H1 (cell line): ENCODE measurements at regions not wholly inside any gene's neighbourhood (a gene's known extent, or its start where the extent isn't known, plus 50 kb on each side); places are given as distances from the start of the nearest gene placed in this dataset.

Experiments used
- CEBPB ChIP-seq: IDR thresholded peaks from 2 replicates; pipeline ENCODE4 v1.6.1; 2012; ENCODE audit warnings: low read depth, low read length
- CHD2 ChIP-seq: IDR thresholded peaks from 2 replicates; pipeline ENCODE4 v1.6.1; 2012; ENCODE audit warnings: low read length, improper control_type of control experiment
- CHD7 ChIP-seq: fragments of 300-600 bp; sonication (generic); IDR thresholded peaks from 2 replicates; pipeline ENCODE4 v1.7.1; 2012; ENCODE audit warnings: low read length, moderate library complexity, mild to moderate bottlenecking, inconsistent platforms; ENCODE audit not compliant: insufficient replicate concordance
- POLR2A ChIP-seq, 2 experiments: IDR thresholded peaks; 1 replicate in 1 of 2; 2 replicates in 1 of 2; pipeline ENCODE4 v1.6.1; 2011; ENCODE audit warnings: low read depth in 2 of 2, low read length in 2 of 2, mild to moderate bottlenecking in 2 of 2; ENCODE audit errors: control extremely low read depth in 1 of 2
- RNF2 ChIP-seq: fragments of 200-900, 300-1000 bp; sonication (generic); IDR thresholded peaks from 2 replicates; pipeline ENCODE4 v1.7.1; 2016; ENCODE audit warnings: borderline replicate concordance, low read depth, mild to moderate bottlenecking, antibody characterized with exemption, low read length; ENCODE audit not compliant: poor library complexity, severe bottlenecking; ENCODE audit errors: missing control alignments

GRCh38 chr20:1819311-1820137 lies 75.7 kb upstream of the SIRPA start (continued):
- no peak for TF ChIP-seq CHD7
- TF ChIP-seq CEBPB = no peak
- no peak for TF ChIP-seq CHD2
- no peak for TF ChIP-seq POLR2A (IDR thresholded peaks at IDR 0.05; ENCODE audit: control extremely low read depth in 1 of 2, low read depth in 2 of 2, low read length in 2 of 2)
- no peak for TF ChIP-seq RNF2
